Kidney epithelial cell (primary cell): ENCODE measurements at regions not wholly inside any gene's neighbourhood (a gene's known extent, or its start where the extent isn't known, plus 50 kb on each side); places are given as distances from the start of the nearest gene placed in this dataset.

Experiments used
- DNase-seq: peaks from one replicate; pipeline ENCODE4 v3.0.0-alpha.2; 2010; ENCODE audit warnings: low read depth
- H3K27me3 ChIP-seq: 2 replicates; pipeline ENCODE4 v1.6.0; 2011; ENCODE audit warnings: low read length; ENCODE audit not compliant: control insufficient read depth, insufficient read depth
- H3K36me3 ChIP-seq: 2 replicates; pipeline ENCODE4 v1.5.1; 2011; ENCODE audit warnings: low read length; ENCODE audit not compliant: control insufficient read depth, insufficient read depth
- H3K4me3 ChIP-seq: 2 replicates; pipeline ENCODE4 v1.5.1; 2011; ENCODE audit warnings: low read depth, mild to moderate bottlenecking, control low read depth, low read length
- TF ChIP-seq, protein P1 (sequence below): IDR thresholded peaks from 2 replicates; pipeline ENCODE4 v1.5.1; 2011; ENCODE audit warnings: mild to moderate bottlenecking, moderate library complexity, low read length, control low read depth, inconsistent platforms; ENCODE audit not compliant: insufficient read depth, poor library complexity, severe bottlenecking

DNA sequence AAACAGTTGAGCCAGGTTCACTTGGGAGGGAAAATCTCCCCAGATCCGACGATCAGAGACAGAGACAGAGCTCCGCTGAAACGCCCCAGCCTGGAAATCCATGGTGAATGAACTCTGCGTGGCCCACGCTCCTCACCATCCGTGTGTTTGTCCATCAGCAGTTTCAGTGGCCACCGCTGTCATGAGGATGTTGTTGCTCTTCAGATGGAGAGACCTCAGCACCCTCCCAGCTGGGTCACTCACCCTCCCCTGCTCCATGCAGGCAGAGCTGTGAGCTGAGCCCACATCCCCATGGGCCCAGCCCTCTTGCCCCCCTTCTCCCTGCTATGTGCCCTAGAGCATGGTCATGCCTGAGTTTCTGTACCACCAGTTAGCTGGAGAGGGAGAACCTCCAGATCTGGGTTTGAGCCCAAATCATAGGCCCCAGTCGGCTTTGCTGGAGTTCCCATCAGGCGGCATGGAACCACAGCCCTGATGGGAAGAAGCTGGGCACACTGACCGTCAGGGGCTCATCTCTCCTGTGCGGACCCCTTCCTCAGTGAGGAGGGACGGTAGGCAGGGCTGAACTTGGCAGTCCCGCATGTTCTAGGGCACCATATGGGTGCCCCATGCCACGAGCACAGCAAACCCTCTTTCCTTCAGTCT, 154.4 kb upstream of the COL5A1 start:
- TF ChIP-seq, protein P1, sequence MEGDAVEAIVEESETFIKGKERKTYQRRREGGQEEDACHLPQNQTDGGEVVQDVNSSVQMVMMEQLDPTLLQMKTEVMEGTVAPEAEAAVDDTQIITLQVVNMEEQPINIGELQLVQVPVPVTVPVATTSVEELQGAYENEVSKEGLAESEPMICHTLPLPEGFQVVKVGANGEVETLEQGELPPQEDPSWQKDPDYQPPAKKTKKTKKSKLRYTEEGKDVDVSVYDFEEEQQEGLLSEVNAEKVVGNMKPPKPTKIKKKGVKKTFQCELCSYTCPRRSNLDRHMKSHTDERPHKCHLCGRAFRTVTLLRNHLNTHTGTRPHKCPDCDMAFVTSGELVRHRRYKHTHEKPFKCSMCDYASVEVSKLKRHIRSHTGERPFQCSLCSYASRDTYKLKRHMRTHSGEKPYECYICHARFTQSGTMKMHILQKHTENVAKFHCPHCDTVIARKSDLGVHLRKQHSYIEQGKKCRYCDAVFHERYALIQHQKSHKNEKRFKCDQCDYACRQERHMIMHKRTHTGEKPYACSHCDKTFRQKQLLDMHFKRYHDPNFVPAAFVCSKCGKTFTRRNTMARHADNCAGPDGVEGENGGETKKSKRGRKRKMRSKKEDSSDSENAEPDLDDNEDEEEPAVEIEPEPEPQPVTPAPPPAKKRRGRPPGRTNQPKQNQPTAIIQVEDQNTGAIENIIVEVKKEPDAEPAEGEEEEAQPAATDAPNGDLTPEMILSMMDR: no peak
- H3K4me3 ChIP-seq: no peak overlapping the region
- H3K36me3 ChIP-seq: no peaks in the 10 kb centered on the region
- peaks cover 3% of the 10 kb centered on the region for H3K27me3 ChIP-seq
- DNase-seq: no peak

- TF ChIP-seq, protein P1: no peak
- no peak for DNase-seq
- Histone ChIP-seq H3K27me3 (peaks cover 3% of the 10 kb centered on the region), H3K4me3 (no peak overlapping the region), H3K36me3 (no peaks in the 10 kb centered on the region)
Observed at GRCh38 chr9:134488331-134489280, 153.0 kb upstream of the COL5A1 start.

- Histone ChIP-seq H3K36me3 (no peaks in the 10 kb centered on the region), H3K27me3 (peaks cover 3% of the 10 kb centered on the region), H3K4me3 (no peak overlapping the region)
- TF ChIP-seq, protein P1: no peak
- DNase-seq: no peak
Observed at GRCh38 chr9:134489621-134490408, 151.8 kb upstream of the COL5A1 start.

DNA sequence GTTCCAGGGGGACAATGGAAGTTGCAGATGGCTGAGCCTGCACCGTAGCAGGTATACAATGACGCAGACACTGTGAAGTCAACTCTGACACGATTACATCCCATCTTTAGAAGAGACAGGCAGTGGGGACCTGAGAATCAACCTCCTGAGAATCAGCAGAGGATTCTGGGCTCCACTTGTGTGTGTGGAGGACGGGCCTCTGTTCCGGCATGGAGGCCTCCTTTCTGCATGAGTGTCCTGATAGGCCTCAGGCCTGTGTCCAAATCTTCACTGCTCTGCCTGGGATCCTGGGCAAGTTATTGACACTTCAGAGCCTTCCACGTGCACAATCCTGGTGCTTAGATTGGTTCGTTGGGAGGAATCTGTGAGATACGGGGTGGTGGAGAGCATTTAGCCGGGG, 151.2 kb upstream of the COL5A1 start:
- Histone ChIP-seq H3K27me3 (peaks cover 3% of the 10 kb centered on the region), H3K36me3 (no peaks in the 10 kb centered on the region), H3K4me3 (no peak overlapping the region)
- DNase-seq: no peak
- TF ChIP-seq, protein P1: no peak

- TF ChIP-seq, protein P1: no peak
- DNase-seq: no peak
- Histone ChIP-seq H3K4me3 (no peak overlapping the region), H3K36me3 (no peaks in the 10 kb centered on the region), H3K27me3 (peaks cover 3% of the 10 kb centered on the region)
Observed at GRCh38 chr9:134491196-134491835, 150.3 kb upstream of the COL5A1 start.
